Trophoblast cell (in vitro differentiated cells and primary cell): ENCODE measurements at regions not wholly inside any gene's neighbourhood (a gene's known extent, or its start where the extent isn't known, plus 50 kb on each side); places are given as distances from the start of the nearest gene placed in this dataset.

ENCODE experiments used
- DNase-seq, 2 donors: peaks; one replicate each; pipeline ENCODE4 v3.0.0-alpha.2; 2016
- H2AFZ ChIP-seq: 2 replicates; pipeline ENCODE4 v1.6.1; 2013; ENCODE audit warnings: low read length, moderate library complexity, mild to moderate bottlenecking; ENCODE audit not compliant: insufficient read depth, poor library complexity
- H2AK5ac ChIP-seq: 2 replicates; pipeline ENCODE4 v1.6.1; 2013; ENCODE audit warnings: mild to moderate bottlenecking, low read length
- H2BK120ac ChIP-seq: 2 replicates; pipeline ENCODE4 v1.6.1; 2013; ENCODE audit warnings: low read length, mild to moderate bottlenecking, moderate library complexity; ENCODE audit not compliant: insufficient read depth, poor library complexity
- H2BK12ac ChIP-seq: 2 replicates; pipeline ENCODE4 v1.6.1; 2013; ENCODE audit warnings: mild to moderate bottlenecking, low read length, moderate library complexity
- H2BK5ac ChIP-seq: 2 replicates; pipeline ENCODE4 v1.6.1; 2013; ENCODE audit warnings: low read length, low read depth, moderate library complexity, mild to moderate bottlenecking; ENCODE audit not compliant: poor library complexity
- H3K14ac ChIP-seq: 2 replicates; pipeline ENCODE4 v1.6.1; 2013; ENCODE audit warnings: mild to moderate bottlenecking, low read length
- H3K18ac ChIP-seq: 2 replicates; pipeline ENCODE4 v1.6.1; 2013; ENCODE audit warnings: mild to moderate bottlenecking, low read length
- H3K23ac ChIP-seq: 2 replicates; pipeline ENCODE4 v1.6.1; 2013; ENCODE audit warnings: low read length
- H3K27ac ChIP-seq: 2 replicates; pipeline ENCODE4 v1.5.1; 2013; ENCODE audit warnings: low read depth, mild to moderate bottlenecking, inconsistent platforms, low read length, moderate library complexity
- H3K27me3 ChIP-seq: 2 replicates; pipeline ENCODE4 v1.6.1; 2013; ENCODE audit warnings: inconsistent platforms, mild to moderate bottlenecking, low read length, moderate library complexity; ENCODE audit not compliant: insufficient read depth
- H3K36me3 ChIP-seq, 2 experiments: 1 replicate in 1 of 2; 2 replicates in 1 of 2; pipeline ENCODE4 v1.6.1; 2013; ENCODE audit warnings: low read length in 2 of 2, mild to moderate bottlenecking in 2 of 2, moderate library complexity in 1 of 2; ENCODE audit not compliant: insufficient read depth in 2 of 2, control insufficient read depth in 1 of 2
- H3K4ac ChIP-seq: 2 replicates; pipeline ENCODE4 v1.6.1; 2013; ENCODE audit warnings: low read depth, mild to moderate bottlenecking, low read length, moderate library complexity
- H3K4me1 ChIP-seq, 2 experiments: 1 replicate in 1 of 2; 2 replicates in 1 of 2; pipeline ENCODE4 v1.6.1; 2013; ENCODE audit warnings: low read length in 2 of 2, mild to moderate bottlenecking in 2 of 2, moderate library complexity in 1 of 2; ENCODE audit not compliant: insufficient read depth in 2 of 2, control insufficient read depth in 1 of 2
- H3K4me2 ChIP-seq: 2 replicates; pipeline ENCODE4 v1.6.1; 2013; ENCODE audit warnings: inconsistent platforms, mild to moderate bottlenecking, low read length, moderate library complexity
- H3K4me3 ChIP-seq: 2 replicates; pipeline ENCODE4 v1.5.1; 2013; ENCODE audit warnings: mild to moderate bottlenecking, low read depth, low read length, inconsistent platforms
- H3K79me1 ChIP-seq: one replicate; pipeline ENCODE4 v1.6.1; 2013; ENCODE audit warnings: low read length
- H3K79me2 ChIP-seq: 2 replicates; pipeline ENCODE4 v1.6.1; 2013; ENCODE audit warnings: low read length, mild to moderate bottlenecking; ENCODE audit not compliant: control insufficient read depth, insufficient read depth, poor library complexity
- H3K9ac ChIP-seq: 2 replicates; pipeline ENCODE4 v1.6.1; 2013; ENCODE audit warnings: mild to moderate bottlenecking, low read length
- H3K9me3 ChIP-seq: 2 replicates; pipeline ENCODE4 v1.6.1; 2013; ENCODE audit warnings: low read depth, mild to moderate bottlenecking, control low read depth, inconsistent platforms, low read length; ENCODE audit not compliant: insufficient read depth
- H4K12ac ChIP-seq: 2 replicates; pipeline ENCODE4 v1.6.1; 2013; ENCODE audit warnings: low read depth, mild to moderate bottlenecking, low read length, moderate library complexity
- H4K8ac ChIP-seq: 2 replicates; pipeline ENCODE4 v1.6.1; 2013; ENCODE audit warnings: low read depth, mild to moderate bottlenecking, low read length, moderate library complexity
- H4K91ac ChIP-seq: one replicate; pipeline ENCODE4 v1.6.1; 2013; ENCODE audit warnings: low read depth, mild to moderate bottlenecking, low read length, moderate library complexity
- WGBS: extraction: QIAGEN DNeasy Blood & Tissue Kit; methylation state at CpG from one replicate; pipeline ENCODE4 v1.1.7; 2013; ENCODE audit warnings: missing lambda C conversion rate; ENCODE audit not compliant: insufficient read length, insufficient coverage; ENCODE audit errors: extremely low coverage; 5-methylcytosine and 5-hydroxymethylcytosine counted together

- no peaks in the 10 kb centered on the region for H3K36me3 ChIP-seq
- no peak for DNase-seq
- H4K12ac ChIP-seq = no peak overlapping the region
- H2AFZ ChIP-seq = no peak overlapping the region
- no peak overlapping the region for H2BK120ac ChIP-seq
- H2AK5ac ChIP-seq = no peak overlapping the region
- no peak overlapping the region for H3K23ac ChIP-seq
- H3K4me1 ChIP-seq = no peaks in the 10 kb centered on the region
- no peaks in the 10 kb centered on the region for H3K9me3 ChIP-seq
- H3K4ac ChIP-seq = no peak overlapping the region
- no peak overlapping the region for H3K9ac ChIP-seq
- no peak overlapping the region for H3K14ac ChIP-seq
- H3K27ac ChIP-seq = no peak overlapping the region
- WGBS = no CpG with 5 or more reads among the region's 5 CpGs
- H2BK5ac ChIP-seq = no peak overlapping the region
- H3K4me3 ChIP-seq = no peak overlapping the region
- no peak overlapping the region for H3K4me2 ChIP-seq
- no peaks in the 10 kb centered on the region for H3K79me1 ChIP-seq
- no peak overlapping the region for H2BK12ac ChIP-seq
- no peaks in the 10 kb centered on the region for H3K27me3 ChIP-seq
- no peak overlapping the region for H4K91ac ChIP-seq
- H3K18ac ChIP-seq = no peak overlapping the region
- H3K79me2 ChIP-seq = no peaks in the 10 kb centered on the region
- H4K8ac ChIP-seq = no peak overlapping the region
Measured at GRCh38 chr7:34406848-34407530, 251.0 kb upstream of the NPSR1 start.

- H3K27ac ChIP-seq = no peak overlapping the region
- H3K14ac ChIP-seq = no peak overlapping the region
- H2BK5ac ChIP-seq = no peak overlapping the region
- no peaks in the 10 kb centered on the region for H3K4me1 ChIP-seq
- H2BK12ac ChIP-seq = no peak overlapping the region
- H3K36me3 ChIP-seq = no peaks in the 10 kb centered on the region
- H2AK5ac ChIP-seq = no peak overlapping the region
- H4K91ac ChIP-seq = no peak overlapping the region
- no peak overlapping the region for H3K4me3 ChIP-seq
- no peaks in the 10 kb centered on the region for H3K9me3 ChIP-seq
- no peak overlapping the region for H3K23ac ChIP-seq
- H4K12ac ChIP-seq = no peak overlapping the region
- no peak overlapping the region for H3K4ac ChIP-seq
- no peaks in the 10 kb centered on the region for H3K79me2 ChIP-seq
- DNase-seq = no peak
- H4K8ac ChIP-seq = no peak overlapping the region
- no peak overlapping the region for H2BK120ac ChIP-seq
- no peaks in the 10 kb centered on the region for H3K79me1 ChIP-seq
- H3K9ac ChIP-seq = no peak overlapping the region
- H3K27me3 ChIP-seq = no peaks in the 10 kb centered on the region
- no CpG with 5 or more reads among the region's 2 CpGs for WGBS
- no peak overlapping the region for H2AFZ ChIP-seq
- H3K18ac ChIP-seq = no peak overlapping the region
- no peak overlapping the region for H3K4me2 ChIP-seq
Measured at GRCh38 chr7:34407586-34407985, 250.4 kb upstream of the NPSR1 start.

GRCh38 chr7:34417781-34418180, 240.2 kb upstream of the NPSR1 start:
- H3K27ac ChIP-seq = no peak overlapping the region
- no peak overlapping the region for H3K23ac ChIP-seq
- no peaks in the 10 kb centered on the region for H3K79me1 ChIP-seq
- WGBS = no CpG with 5 or more reads among the region's 3 CpGs
- no peak overlapping the region for H3K4me2 ChIP-seq
- H2BK12ac ChIP-seq = no peak overlapping the region
- H3K14ac ChIP-seq = no peak overlapping the region
- no peak overlapping the region for H2AFZ ChIP-seq
- no peaks in the 10 kb centered on the region for H3K79me2 ChIP-seq
- no peaks in the 10 kb centered on the region for H3K4me1 ChIP-seq
- H4K12ac ChIP-seq = no peak overlapping the region
- no peak overlapping the region for H4K91ac ChIP-seq
- no peak for DNase-seq
- H2BK5ac ChIP-seq = no peak overlapping the region
- H3K36me3 ChIP-seq = no peaks in the 10 kb centered on the region
- no peak overlapping the region for H3K18ac ChIP-seq
- H2AK5ac ChIP-seq = no peak overlapping the region
- H2BK120ac ChIP-seq = no peak overlapping the region
- no peaks in the 10 kb centered on the region for H3K27me3 ChIP-seq
- H3K9ac ChIP-seq = no peak overlapping the region
- H3K4ac ChIP-seq = no peak overlapping the region
- no peak overlapping the region for H3K4me3 ChIP-seq
- no peak overlapping the region for H4K8ac ChIP-seq
- no peaks in the 10 kb centered on the region for H3K9me3 ChIP-seq

GRCh38 chr7:34421526-34421925, 236.5 kb upstream of the NPSR1 start:
- Histone ChIP-seq H3K27ac (no peak overlapping the region), H3K4me3 (no peak overlapping the region)

More at GRCh38 chr7:34421526-34421925, 236.5 kb upstream of the NPSR1 start:
- Histone ChIP-seq H3K18ac (no peak overlapping the region), H2BK12ac (no peak overlapping the region), H3K79me2 (no peaks in the 10 kb centered on the region), H3K79me1 (no peaks in the 10 kb centered on the region), H3K4me1 (no peaks in the 10 kb centered on the region), H3K14ac (no peak overlapping the region), H2BK5ac (no peak overlapping the region), H3K9me3 (no peaks in the 10 kb centered on the region), H4K12ac (no peak overlapping the region), H2AK5ac (no peak overlapping the region), H3K4ac (no peak overlapping the region), H3K23ac (no peak overlapping the region), H2AFZ (no peak overlapping the region), H4K91ac (no peak overlapping the region), H3K36me3 (no peaks in the 10 kb centered on the region), H3K9ac (no peak overlapping the region), H4K8ac (no peak overlapping the region), H3K27me3 (no peaks in the 10 kb centered on the region), H3K4me2 (no peak overlapping the region), H2BK120ac (no peak overlapping the region)
- DNase-seq = no peak
- no CpG with 5 or more reads among the region's 1 CpG for WGBS
